B cell (primary cell): ENCODE measurements at regions not wholly inside any gene's neighbourhood (a gene's known extent, or its start where the extent isn't known, plus 50 kb on each side); places are given as distances from the start of the nearest gene placed in this dataset.

Source experiments
- ATAC-seq: fragments of 200-7000 bp; cut with Tn5 transposase; one replicate; pipeline ENCODE4 v1.10.0; 2021; ENCODE audit warnings: low read depth, mild to moderate bottlenecking, moderate number of reproducible peaks, moderate library complexity
- CTCF ChIA-PET: fragments of 350-600 bp; sonication (Branson Sonifier 250); formaldehyde crosslinking; loops from one replicate; lab custom pipeline; 2021; ENCODE audit warnings: antibody characterized with exemption, inconsistent platforms; lab: Charles Lee
- POLR2A ChIA-PET: fragments of 350-600 bp; sonication (Branson Sonifier 250); formaldehyde crosslinking; loops from one replicate; lab custom pipeline; 2021; ENCODE audit warnings: antibody characterized with exemption; lab: Charles Lee
- DNase-seq: peaks from one replicate; pipeline ENCODE4 v3.0.0; 2013
- H2AFZ ChIP-seq: 2 replicates; pipeline ENCODE4 v1.6.1; 2012; ENCODE audit warnings: mild to moderate bottlenecking, low read depth, low read length; ENCODE audit not compliant: insufficient read depth, poor library complexity, severe bottlenecking
- H3K27ac ChIP-seq, 2 donors: 1 replicate in 1 of 2; 2 replicates in 1 of 2; pipeline ENCODE4 v1.5.1; 2012 to 2013; ENCODE audit warnings: low read length in 2 of 2, mild to moderate bottlenecking in 2 of 2, moderate library complexity in 1 of 2
- H3K27me3 ChIP-seq, 4 experiments: fragments of 200-600 bp in 1 of 4; sonication (generic) in 1 of 4; replicated peaks in 1 of 4; 1 replicate in 2 of 4; 2 replicates in 2 of 4; pipeline versions ENCODE4 v1.6.1 to v1.7.0; 2013 to 2016; ENCODE audit warnings: low read length in 3 of 4, mild to moderate bottlenecking in 2 of 4, mixed read lengths in 1 of 4, moderate library complexity in 1 of 4; ENCODE audit not compliant: insufficient read depth in 4 of 4, control insufficient read depth in 3 of 4; ENCODE audit errors: control extremely low read depth in 1 of 4
- H3K36me3 ChIP-seq, 2 experiments: replicated peaks in 1 of 2; 1 replicate in 1 of 2; 2 replicates in 1 of 2; pipeline versions ENCODE4 v1.6.1 to v1.7.1; 2013; ENCODE audit warnings: low read length in 1 of 2; ENCODE audit not compliant: insufficient read depth in 2 of 2, control insufficient read depth in 1 of 2; ENCODE audit errors: control extremely low read depth in 1 of 2, extremely low read depth in 1 of 2
- H3K4me1 ChIP-seq, 2 donors: fragments of 200-600 bp in 1 of 2; sonication (generic) in 1 of 2; 1 replicate in 1 of 2; 2 replicates in 1 of 2; pipeline versions ENCODE4 v1.5.1 to v1.6.1; 2013 to 2017; ENCODE audit warnings: low read length in 2 of 2; ENCODE audit not compliant: control insufficient read depth in 2 of 2, insufficient read depth in 2 of 2
- H3K4me2 ChIP-seq: replicated peaks from 2 replicates; pipeline ENCODE3; 2012; ENCODE audit warnings: mild to moderate bottlenecking, low read depth, low read length; ENCODE audit not compliant: poor library complexity, severe bottlenecking
- H3K4me3 ChIP-seq, 5 experiments: fragments of 200-600 bp in 1 of 5; sonication (generic) in 1 of 5; 1 replicate in 3 of 5; 2 replicates in 2 of 5; pipeline versions ENCODE4 v1.5.1 to v1.7.0; 2011 to 2016; ENCODE audit warnings: low read length in 4 of 5, mild to moderate bottlenecking in 4 of 5, low read depth in 2 of 5, control low read depth in 1 of 5, moderate library complexity in 1 of 5; ENCODE audit not compliant: insufficient read depth in 1 of 5; ENCODE audit errors: control extremely low read depth in 1 of 5, extremely low read depth in 1 of 5
- H3K79me2 ChIP-seq: fragments of 200-600 bp; sonication (generic); one replicate; pipeline ENCODE4 v1.6.0; 2016; ENCODE audit warnings: low read length; ENCODE audit not compliant: control insufficient read depth, insufficient read depth
- H3K9ac ChIP-seq: fragments of 200-600 bp; sonication (generic); 2 replicates; pipeline ENCODE4 v1.6.1; 2017; ENCODE audit warnings: mild to moderate bottlenecking, low read length, moderate library complexity
- H3K9me3 ChIP-seq, 3 donors: one replicate each; pipeline versions ENCODE4 v1.6.1 to v1.7.1; 2013; ENCODE audit warnings: low read length in 2 of 3; ENCODE audit not compliant: control insufficient read depth in 2 of 3, insufficient read depth in 1 of 3; ENCODE audit errors: control extremely low read depth in 1 of 3
- H4K20me1 ChIP-seq: 2 replicates; pipeline ENCODE4 v1.6.0; 2012; ENCODE audit warnings: mild to moderate bottlenecking, low read length; ENCODE audit not compliant: insufficient read depth, control insufficient read depth, poor library complexity, severe bottlenecking
- H3K27ac Mint-ChIP-seq: one replicate; pipeline ENCODE4 v1.8.0; 2021; ENCODE audit warnings: mixed read lengths
- H3K27me3 Mint-ChIP-seq: one replicate; pipeline ENCODE4 v1.8.0; 2021; ENCODE audit warnings: mixed read lengths
- H3K4me1 Mint-ChIP-seq: one replicate; pipeline ENCODE4 v1.8.0; 2021; ENCODE audit warnings: mixed read lengths
- H3K4me3 Mint-ChIP-seq: one replicate; pipeline ENCODE4 v1.8.0; 2021; ENCODE audit warnings: mixed read lengths
- H3K9me3 Mint-ChIP-seq: one replicate; pipeline ENCODE4 v1.8.0; 2022; ENCODE audit warnings: mixed read lengths; ENCODE audit not compliant: insufficient read depth
- CTCF ChIP-seq: fragments of 200-600 bp; IDR thresholded peaks from one replicate; pipeline ENCODE4 v1.8.0; 2022; ENCODE audit warnings: antibody characterized with exemption, mild to moderate bottlenecking
- EZH2 ChIP-seq: IDR thresholded peaks from 2 replicates; pipeline ENCODE4 v1.6.1; 2012; ENCODE audit warnings: borderline replicate concordance, low read depth, mild to moderate bottlenecking, moderate library complexity, low read length; ENCODE audit not compliant: insufficient read depth, poor library complexity, severe bottlenecking
- WGBS: methylation state at CpG from one replicate; pipeline ENCODE4 v1.1.5; 2013; ENCODE audit warnings: missing lambda C conversion rate; ENCODE audit not compliant: insufficient coverage; 5-methylcytosine and 5-hydroxymethylcytosine counted together
- intact Hi-C: fragments of 100-400 bp; cut with micrococcal nuclease; formaldehyde crosslinking; loops from one replicate; pipeline ENCODE4 v1.10.0; 2022

GRCh38 chr4:188650516-188650915 is 511.3 kb downstream of the TRIML1 start:
- WGBS, result no CpG with 5 or more reads among the region's 4 CpGs
- DNase-seq (no peak), ATAC-seq (no peak)
- H3K79me2 ChIP-seq, result no peaks in the 10 kb centered on the region
- no peaks in the 10 kb centered on the region for H3K36me3 ChIP-seq
- no peaks in the 10 kb centered on the region for H3K27me3 Mint-ChIP-seq
- no peaks in the 10 kb centered on the region for H3K9me3 ChIP-seq
- no peak overlapping the region for H3K4me2 ChIP-seq
- CTCF ChIA-PET, result no interaction called here
- H3K27ac ChIP-seq, result no peak overlapping the region
- no peak overlapping the region for H3K9ac ChIP-seq
- H3K27ac Mint-ChIP-seq, result no peak overlapping the region
- intact Hi-C loops, result no loop called here
- POLR2A ChIA-PET, result no interaction called here
- H3K27me3 ChIP-seq, result no peaks in the 10 kb centered on the region
- TF ChIP-seq CTCF, result no peak
- TF ChIP-seq EZH2, result no peak
- no peak overlapping the region for H2AFZ ChIP-seq
- no peak overlapping the region for H3K4me3 Mint-ChIP-seq
- no peak overlapping the region for H3K4me3 ChIP-seq
- no peaks in the 10 kb centered on the region for H3K4me1 Mint-ChIP-seq
- peaks cover 4% of the 10 kb centered on the region for H3K9me3 Mint-ChIP-seq
- H3K4me1 ChIP-seq, result no peaks in the 10 kb centered on the region
- H4K20me1 ChIP-seq, result no peaks in the 10 kb centered on the region

GRCh38 chr4:188657365-188657764 is 518.1 kb downstream of the TRIML1 start:
- intact Hi-C loops, result no loop called here
- Histone ChIP-seq H3K36me3 (no peaks in the 10 kb centered on the region), H4K20me1 (no peaks in the 10 kb centered on the region), H3K9ac (no peak overlapping the region), H3K9me3 (peaks cover 0 to 19% (median 0%) of the 10 kb centered on the region in 3 donors), H3K27me3 (no peaks in the 10 kb centered on the region), H3K79me2 (no peaks in the 10 kb centered on the region), H2AFZ (no peak overlapping the region), H3K27ac (no peak overlapping the region), H3K4me3 (no peak overlapping the region), H3K4me1 (no peaks in the 10 kb centered on the region), H3K4me2 (no peak overlapping the region)
- POLR2A ChIA-PET, result no interaction called here
- TF ChIP-seq EZH2 (no peak), CTCF (no peak)
- ATAC-seq (no peak), DNase-seq (no peak)
- H3K4me1 Mint-ChIP-seq, result no peaks in the 10 kb centered on the region
- H3K27ac Mint-ChIP-seq, result no peak overlapping the region
- H3K4me3 Mint-ChIP-seq, result no peak overlapping the region
- WGBS, result 83% methylated on average over 2 of the region's 5 CpGs
- CTCF ChIA-PET, result no interaction called here
- H3K9me3 Mint-ChIP-seq, result peaks cover 7% of the 10 kb centered on the region
- H3K27me3 Mint-ChIP-seq, result no peaks in the 10 kb centered on the region
